RCC 7860 (cell line): ENCODE measurements at regions not wholly inside any gene's neighbourhood (a gene's known extent, or its start where the extent isn't known, plus 50 kb on each side); places are given as distances from the start of the nearest gene placed in this dataset.

ENCODE experiments used
- DNase-seq: peaks from one replicate; pipeline ENCODE4 v3.0.0-alpha.2; 2015; ENCODE audit warnings: low spot score
- FAIRE-seq: peaks from 2 replicates; lab custom pipeline; 2012; peaks lifted over from hg19 to GRCh38; lab: Jason Lieb, UNC

DNA sequence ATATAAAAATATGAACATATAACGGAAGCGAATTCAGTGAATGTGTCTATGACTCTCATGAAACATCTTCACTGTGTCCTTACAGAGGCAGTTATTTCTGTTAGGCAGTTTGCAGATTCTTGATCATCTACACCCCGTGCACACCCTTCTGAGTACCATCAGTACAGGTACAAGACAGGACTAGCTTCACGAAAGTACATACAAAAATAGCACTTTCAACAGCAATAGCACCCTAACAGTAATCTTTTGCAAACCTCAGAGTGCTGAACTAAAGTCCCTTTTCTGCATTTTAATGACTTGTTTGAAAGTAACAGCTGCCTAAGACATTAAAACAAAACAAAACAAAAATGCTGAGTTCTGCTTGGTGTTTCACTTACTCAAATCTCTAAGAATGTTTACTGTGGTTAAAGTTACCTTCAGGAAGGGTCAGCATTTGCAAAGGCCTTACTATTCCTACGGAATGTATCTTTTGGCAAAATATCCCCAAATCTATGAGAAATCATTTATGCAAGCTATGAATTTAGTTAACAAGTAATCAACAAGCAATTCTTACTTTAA is 104.1 kb downstream of the CNTN3 start:
- FAIRE-seq: no peak
- DNase-seq: no peak

- FAIRE-seq: no peak
- no peak for DNase-seq
Measured at GRCh38 chr3:74507691-74508090, 106.8 kb downstream of the CNTN3 start.

GRCh38 chr3:74506246-74506645 is 108.2 kb downstream of the CNTN3 start:
- DNase-seq (no peak), FAIRE-seq (no peak)

DNA sequence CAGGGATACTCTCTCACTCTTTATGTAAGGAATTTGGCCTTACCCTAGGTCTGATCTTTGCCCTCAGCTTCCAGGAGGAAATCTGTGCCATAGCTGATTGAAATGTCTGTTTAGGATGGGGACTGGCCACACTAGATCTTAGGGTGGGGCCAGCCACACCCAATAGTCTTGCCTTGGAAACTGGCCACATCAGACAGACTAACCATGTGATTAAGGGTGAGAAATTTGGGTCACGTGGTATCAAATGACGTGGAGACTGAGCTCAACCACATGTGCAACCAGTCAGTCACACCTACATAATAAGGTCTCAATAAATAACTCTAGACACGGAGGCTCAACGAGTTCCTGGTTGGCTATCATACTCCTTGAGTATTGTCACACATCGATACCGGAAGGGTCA is 113.5 kb downstream of the CNTN3 start:
- DNase-seq (no peak), FAIRE-seq (no peak)

DNA sequence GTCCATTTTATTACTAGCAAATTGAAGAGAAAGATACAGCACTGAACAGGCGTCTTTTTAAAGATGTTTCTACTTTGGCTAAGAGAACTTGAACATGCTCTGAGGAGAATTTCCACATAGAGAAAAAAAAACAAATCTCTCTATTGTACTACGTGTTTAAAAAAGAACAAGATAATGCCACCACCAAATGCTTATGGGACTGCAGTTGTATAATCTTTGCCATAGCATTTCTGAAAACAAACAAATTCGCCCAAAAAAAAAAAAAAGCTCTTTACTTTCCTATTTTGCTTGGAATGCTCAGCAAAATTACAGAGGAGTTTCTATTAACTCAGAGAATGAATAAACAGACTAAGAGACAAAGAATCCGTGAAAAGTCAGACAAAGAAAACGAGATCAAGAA is 114.2 kb downstream of the CNTN3 start:
- no peak for FAIRE-seq

DNA sequence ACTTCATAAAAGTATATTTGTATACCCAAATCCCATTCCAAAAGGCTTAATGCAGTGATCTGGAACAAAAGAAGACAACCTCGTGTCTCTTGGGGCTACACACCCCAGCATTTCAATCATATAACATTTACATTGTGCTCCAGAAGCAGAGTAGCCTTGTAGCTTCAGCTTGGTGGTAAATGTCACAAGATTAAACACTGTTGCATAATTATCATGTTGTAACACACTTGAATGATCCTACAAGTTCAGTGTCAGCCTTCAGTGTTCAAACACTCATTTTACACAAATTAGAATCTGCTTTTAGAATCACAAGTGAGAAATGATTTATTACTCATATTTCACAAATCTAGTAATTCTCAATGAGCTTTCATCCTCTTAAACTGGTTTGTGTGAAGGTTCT is 122.6 kb downstream of the CNTN3 start:
- no peak for FAIRE-seq
- no peak for DNase-seq

More for the DNA sequence above, 114.2 kb downstream of the CNTN3 start:
- DNase-seq: no peak

- FAIRE-seq (no peak), DNase-seq (no peak)
Measured at GRCh38 chr3:74489050-74489792, 125.2 kb downstream of the CNTN3 start.

DNA sequence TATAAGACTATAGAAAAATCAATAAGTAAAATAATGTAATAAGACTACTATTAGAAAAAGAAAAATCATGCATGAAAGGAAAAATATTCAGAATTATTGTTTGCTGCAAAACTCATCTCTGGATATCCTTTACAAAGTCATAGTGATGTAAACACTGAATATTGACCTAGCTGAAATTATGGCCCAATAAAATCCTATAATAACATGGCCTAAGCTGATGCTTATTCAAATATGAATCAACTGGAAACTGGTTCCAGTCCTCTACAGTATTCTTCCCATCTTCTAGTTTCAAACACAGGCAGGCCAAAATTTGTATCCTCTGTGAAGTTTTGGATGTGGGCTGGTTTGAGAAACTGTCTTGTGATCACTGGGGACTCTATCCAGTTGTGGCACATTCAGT is 134.5 kb downstream of the CNTN3 start:
- FAIRE-seq (no peak), DNase-seq (no peak)

GRCh38 chr3:74470313-74470712 is 144.1 kb downstream of the CNTN3 start:
- FAIRE-seq: no peak
- DNase-seq: no peak

- no peak for FAIRE-seq
- DNase-seq: no peak
Measured at GRCh38 chr3:74469713-74470112, 144.7 kb downstream of the CNTN3 start.

DNA sequence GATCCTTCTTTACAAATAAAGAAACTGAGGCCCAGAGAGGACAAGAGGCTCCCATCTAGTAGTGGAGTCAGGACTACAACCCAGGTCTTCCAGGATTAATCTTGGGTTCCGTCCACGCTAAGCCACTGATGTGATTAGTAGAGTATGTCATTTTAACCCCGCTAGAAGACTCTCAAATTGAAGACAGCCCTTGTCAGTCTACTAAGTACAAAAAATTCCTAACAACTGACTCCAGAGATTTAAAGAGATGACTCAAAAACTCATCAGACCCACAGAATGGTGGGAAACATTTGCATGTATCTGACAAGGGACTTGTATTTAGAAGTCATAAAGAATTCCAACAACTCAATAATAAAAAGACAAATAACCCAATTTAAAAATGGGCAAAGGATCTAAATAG is 145.3 kb downstream of the CNTN3 start:
- no peak for FAIRE-seq
- DNase-seq: no peak

DNA sequence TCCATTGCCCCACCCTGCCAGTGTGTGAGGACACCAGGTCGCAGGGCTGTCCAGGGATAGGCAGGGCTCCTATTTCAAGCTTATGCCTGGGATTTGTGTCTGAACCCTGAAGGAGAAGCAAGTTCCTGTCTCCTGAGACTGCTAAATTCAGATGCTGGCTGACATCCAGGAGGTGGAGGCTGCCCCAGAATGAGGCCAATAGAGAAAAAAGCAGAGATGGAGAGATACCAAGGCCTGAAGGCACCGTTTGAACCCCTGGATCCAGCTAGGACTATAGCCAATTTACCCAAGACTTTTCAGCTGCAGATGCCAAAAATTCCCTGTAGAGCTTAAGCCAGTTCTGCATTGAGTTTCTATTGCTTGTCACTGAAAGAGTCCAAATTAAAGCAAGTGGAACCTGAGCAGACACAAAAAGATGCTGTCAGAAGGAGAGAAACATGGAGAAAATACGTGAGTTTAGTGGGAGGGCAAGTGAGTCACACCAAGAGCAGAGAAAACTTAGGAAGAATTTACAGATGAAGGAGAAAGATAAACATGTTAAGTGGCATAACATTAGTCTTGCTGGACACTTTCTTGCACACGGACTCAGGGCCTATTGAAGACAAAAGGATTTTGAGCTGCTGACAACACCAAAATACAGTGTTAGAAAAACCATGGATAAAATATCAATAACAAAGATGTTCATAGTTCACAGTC is 148.6 kb downstream of the CNTN3 start:
- DNase-seq (no peak), FAIRE-seq (no peak)

DNA sequence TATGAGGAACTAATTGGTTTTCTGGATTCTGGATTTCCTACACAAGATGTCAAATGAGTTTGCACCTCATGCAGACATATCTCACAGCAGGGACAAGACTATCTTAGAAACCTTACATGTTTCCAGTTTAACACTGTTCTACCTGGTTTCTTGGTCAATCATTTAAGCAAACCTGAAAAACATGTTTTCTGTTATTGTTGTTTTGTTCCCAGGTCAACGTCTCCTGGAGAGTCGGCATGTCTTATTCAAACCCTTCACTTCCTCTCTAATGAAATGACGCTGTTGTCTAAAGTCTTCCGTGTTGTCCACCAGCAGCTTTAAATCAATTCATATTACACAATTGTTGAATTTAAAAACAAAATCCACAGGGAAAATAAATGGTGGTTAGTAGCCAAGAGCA is 150.9 kb downstream of the CNTN3 start:
- no peak for DNase-seq
- FAIRE-seq: no peak

DNA sequence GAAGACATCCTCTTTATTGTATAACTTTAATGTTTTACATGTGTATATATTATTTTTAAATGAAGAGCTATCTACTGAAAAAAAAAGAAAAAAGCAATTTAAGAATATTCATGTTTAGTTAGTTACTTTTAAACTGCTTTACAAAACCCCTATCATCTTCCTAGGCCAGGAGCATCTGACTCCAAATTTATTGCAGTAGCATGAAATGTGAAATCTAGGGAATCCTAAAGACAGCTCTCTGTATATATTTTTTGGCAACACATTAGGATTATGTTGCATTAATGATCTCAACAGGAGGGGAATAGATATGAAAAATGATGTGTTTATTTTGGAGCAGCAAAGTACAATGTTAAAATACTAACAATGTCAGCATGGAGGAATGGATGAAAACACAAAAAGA is 158.3 kb downstream of the CNTN3 start:
- FAIRE-seq: no peak
- no peak for DNase-seq

GRCh38 chr3:74447221-74447620 is 167.2 kb downstream of the CNTN3 start:
- FAIRE-seq: no peak
- no peak for DNase-seq

- DNase-seq (no peak), FAIRE-seq (no peak)
Measured at GRCh38 chr3:74445541-74445940, 168.9 kb downstream of the CNTN3 start.

DNA sequence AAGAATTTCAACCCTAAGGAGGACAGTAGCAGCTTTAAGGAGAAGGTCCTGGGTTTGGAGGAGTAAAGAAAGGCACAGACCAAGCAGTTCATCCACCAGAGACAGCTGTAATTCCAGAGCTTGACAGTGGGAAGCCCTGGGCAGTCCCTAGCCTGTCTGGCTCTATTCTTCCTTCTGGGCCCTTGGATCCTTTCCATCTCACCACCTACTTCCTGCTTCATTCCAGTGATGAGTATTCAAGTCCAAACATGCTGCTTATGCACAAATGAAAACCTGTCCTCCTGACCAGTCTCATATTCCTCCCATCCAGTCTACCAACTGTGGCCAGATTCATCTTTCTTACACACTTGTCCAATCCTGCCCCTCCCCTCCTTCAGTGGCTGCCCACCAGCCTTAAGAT is 171.4 kb downstream of the CNTN3 start:
- DNase-seq (no peak), FAIRE-seq (no peak)

DNA sequence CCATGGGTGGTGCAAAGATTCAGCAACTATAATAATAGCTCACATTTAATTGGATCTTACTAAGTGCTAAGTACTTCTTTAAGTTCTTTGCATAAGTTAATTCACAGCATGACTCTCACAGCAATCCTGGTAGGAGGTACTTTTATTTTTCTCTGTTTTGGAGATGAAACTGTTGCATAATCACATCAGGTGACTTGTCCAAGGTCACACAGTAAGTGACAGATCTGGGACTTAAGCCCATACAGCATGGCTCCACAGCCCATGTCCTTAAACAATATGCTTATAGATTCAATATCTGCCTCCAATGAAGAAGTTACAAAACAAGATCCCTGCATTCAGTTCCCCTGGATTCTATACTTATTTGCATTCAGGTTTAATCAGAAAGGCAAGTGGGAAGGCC is 171.8 kb downstream of the CNTN3 start:
- FAIRE-seq (no peak), DNase-seq (no peak)

DNA sequence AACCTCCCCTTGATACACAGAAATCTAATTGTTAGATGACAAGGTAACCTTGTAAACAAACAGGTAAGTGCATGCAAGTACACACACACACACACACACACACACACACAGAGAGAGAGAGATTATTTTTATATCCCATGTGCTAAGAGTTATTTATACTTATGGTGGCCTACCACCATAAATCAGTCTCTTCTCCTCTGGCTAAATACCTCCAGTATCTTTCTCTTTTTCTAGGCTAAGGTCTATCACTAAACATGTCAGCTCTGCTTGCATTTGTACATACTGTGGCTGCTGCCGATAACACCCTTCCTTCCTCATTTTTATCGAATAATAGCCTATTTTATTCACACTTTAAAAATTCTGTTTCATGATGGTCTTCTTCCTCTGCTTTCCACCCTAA is 172.4 kb downstream of the CNTN3 start:
- FAIRE-seq: no peak

GRCh38 chr3:74436184-74436583 is 178.3 kb downstream of the CNTN3 start:
- FAIRE-seq: no peak
- no peak for DNase-seq

More for the DNA sequence above, 172.4 kb downstream of the CNTN3 start:
- no peak for DNase-seq

DNA sequence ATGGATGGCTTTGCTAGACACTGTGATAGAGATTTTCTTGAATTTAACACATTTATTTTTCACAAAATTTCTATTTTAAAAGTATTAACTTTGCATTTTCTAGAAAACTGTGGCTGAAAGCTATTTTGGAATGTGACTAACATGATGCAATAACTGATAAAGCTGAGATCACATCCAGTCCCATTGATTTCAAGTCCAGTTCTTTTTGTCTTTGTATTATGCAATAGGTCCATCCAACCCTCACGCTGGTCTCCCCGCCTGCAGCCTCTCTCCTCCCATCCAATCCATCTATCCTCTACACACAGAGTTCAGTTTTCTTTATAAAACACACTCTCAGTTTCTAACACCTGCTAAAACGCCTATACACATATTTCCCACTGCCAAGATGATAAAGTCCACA is 178.8 kb downstream of the CNTN3 start:
- FAIRE-seq: no peak

GRCh38 chr3:74434406-74434805 is 180.1 kb downstream of the CNTN3 start:
- DNase-seq (no peak), FAIRE-seq (no peak)

More for the DNA sequence above, 178.8 kb downstream of the CNTN3 start:
- DNase-seq: no peak
